ENCODE measurements at regions not wholly inside any gene's neighbourhood (a gene's known extent, or its start where the extent isn't known, plus 50 kb on each side); places are given as distances from the start of the nearest gene placed in this dataset.
"Not testable (repeated sequence)": the region's sequence is repeated elsewhere in the genome, so short reads cannot be mapped to it uniquely, and the experiment has no call there.

- DNase-seq (ENCODE audit: extremely low read depth in 1 of 11, low read depth in 9 of 11, low spot score in 4 of 11) = not testable (repeated sequence)
Measured at GRCh38 chrX:31014474-31014873, 57.4 kb downstream of the FTHL17 start.

GRCh38 chrX:31012509-31013025 is 59.3 kb downstream of the FTHL17 start:
- no peak for DNase-seq (ENCODE audit: extremely low read depth in 1 of 11, low read depth in 9 of 11, low spot score in 4 of 11)

GRCh38 chrX:31007321-31007720 is 64.5 kb downstream of the FTHL17 start:
- DNase-seq (ENCODE audit: extremely low read depth in 1 of 11, low read depth in 9 of 11, low spot score in 4 of 11) = no peak

GRCh38 chrX:31006027-31006426 is 65.8 kb downstream of the FTHL17 start:
- DNase-seq (ENCODE audit: extremely low read depth in 1 of 11, low read depth in 9 of 11, low spot score in 4 of 11) = no peak

GRCh38 chrX:30997411-30997810 is 74.4 kb downstream of the FTHL17 start:
- no peak for DNase-seq (ENCODE audit: extremely low read depth in 1 of 11, low read depth in 9 of 11, low spot score in 4 of 11)

GRCh38 chrX:30995705-30996104 is 76.1 kb downstream of the FTHL17 start:
- no peak for DNase-seq (ENCODE audit: extremely low read depth in 1 of 11, low read depth in 9 of 11, low spot score in 4 of 11)

GRCh38 chrX:30995060-30995700 is 76.7 kb downstream of the FTHL17 start:
- no peak for DNase-seq (ENCODE audit: extremely low read depth in 1 of 11, low read depth in 9 of 11, low spot score in 4 of 11)

GRCh38 chrX:30994018-30994417 is 77.8 kb downstream of the FTHL17 start:
- not testable (repeated sequence) for DNase-seq (ENCODE audit: extremely low read depth in 1 of 11, low read depth in 9 of 11, low spot score in 4 of 11)

GRCh38 chrX:30992381-30992904 is 79.4 kb downstream of the FTHL17 start:
- peak in 3 of 11 donors; percentile 8 to 27 (median 12) for DNase-seq (ENCODE audit: extremely low read depth in 1 of 11, low read depth in 9 of 11, low spot score in 4 of 11)

- no peak for DNase-seq (ENCODE audit: extremely low read depth in 1 of 11, low read depth in 9 of 11, low spot score in 4 of 11)
Measured at GRCh38 chrX:30990361-30990760, 81.5 kb downstream of the FTHL17 start.

- no peak for DNase-seq (ENCODE audit: extremely low read depth in 1 of 11, low read depth in 9 of 11, low spot score in 4 of 11)
Measured at GRCh38 chrX:30982467-30982866, 89.4 kb downstream of the FTHL17 start.

- no peak for DNase-seq (ENCODE audit: extremely low read depth in 1 of 11, low read depth in 9 of 11, low spot score in 4 of 11)
Measured at GRCh38 chrX:30981968-30982367, 89.9 kb downstream of the FTHL17 start.

- DNase-seq (ENCODE audit: extremely low read depth in 1 of 11, low read depth in 9 of 11, low spot score in 4 of 11) = no peak
Measured at GRCh38 chrX:30979271-30979670, 90.2 kb upstream of the TAB3 start.

- no peak for DNase-seq (ENCODE audit: extremely low read depth in 1 of 11, low read depth in 9 of 11, low spot score in 4 of 11)
Measured at GRCh38 chrX:30975467-30975866, 86.4 kb upstream of the TAB3 start.

GRCh38 chrX:30973784-30974427 is 84.9 kb upstream of the TAB3 start:
- no peak for DNase-seq (ENCODE audit: extremely low read depth in 1 of 11, low read depth in 9 of 11, low spot score in 4 of 11)

- DNase-seq (ENCODE audit: extremely low read depth in 1 of 11, low read depth in 9 of 11, low spot score in 4 of 11) = peak in 6 of 11 donors; percentile 8 to 25 (median 18)
Measured at GRCh38 chrX:30971774-30972603, 82.9 kb upstream of the TAB3 start.

- DNase-seq (ENCODE audit: extremely low read depth in 1 of 11, low read depth in 9 of 11, low spot score in 4 of 11) = no peak
Measured at GRCh38 chrX:30967516-30967915, 78.5 kb upstream of the TAB3 start.

GRCh38 chrX:30965767-30966166 is 76.7 kb upstream of the TAB3 start:
- no peak for DNase-seq (ENCODE audit: extremely low read depth in 1 of 11, low read depth in 9 of 11, low spot score in 4 of 11)

- DNase-seq (ENCODE audit: extremely low read depth in 1 of 11, low read depth in 9 of 11, low spot score in 4 of 11) = no peak
Measured at GRCh38 chrX:30961387-30962174, 72.5 kb upstream of the TAB3 start.
